Parathyroid adenoma (tissue), 2 donors: ENCODE measurements at regions not wholly inside any gene's neighbourhood (a gene's known extent, or its start where the extent isn't known, plus 50 kb on each side); places are given as distances from the start of the nearest gene placed in this dataset.

Experiments used
- H2AFZ ChIP-seq: fragments of 300-600 bp; sonication (generic); one replicate; pipeline ENCODE4 v1.7.0; 2017; ENCODE audit warnings: antibody characterized with exemption, mild to moderate bottlenecking
- H3K27ac ChIP-seq: fragments of 300-600 bp; sonication (generic); one replicate; pipeline ENCODE4 v1.7.0; 2017
- H3K27me3 ChIP-seq: fragments of 300-600 bp; sonication (generic); one replicate; pipeline ENCODE4 v1.7.0; 2017; ENCODE audit warnings: low read length; ENCODE audit not compliant: control insufficient read depth, insufficient read depth
- H3K36me3 ChIP-seq: fragments of 300-600 bp; sonication (generic); one replicate; pipeline ENCODE4 v1.7.0; 2017; ENCODE audit warnings: low read length; ENCODE audit not compliant: control insufficient read depth, insufficient read depth
- H3K4me1 ChIP-seq: fragments of 300-600 bp; sonication (generic); one replicate; pipeline ENCODE4 v1.7.0; 2017; ENCODE audit warnings: control low read depth
- H3K4me2 ChIP-seq: fragments of 300-600 bp; sonication (generic); one replicate; pipeline ENCODE4 v1.7.0; 2017; ENCODE audit warnings: low read length
- H3K4me3 ChIP-seq: fragments of 300-600 bp; sonication (generic); one replicate; pipeline ENCODE4 v1.7.0; 2017; ENCODE audit warnings: low read depth, low read length
- H3K79me2 ChIP-seq: fragments of 300-600 bp; sonication (generic); one replicate; pipeline ENCODE4 v1.7.0; 2017; ENCODE audit warnings: control low read depth
- H3K9ac ChIP-seq: fragments of 300-600 bp; sonication (generic); one replicate; pipeline ENCODE4 v1.7.0; 2017; ENCODE audit warnings: mild to moderate bottlenecking
- H3K9me3 ChIP-seq: fragments of 300-600 bp; sonication (generic); one replicate; pipeline ENCODE4 v1.7.0; 2017; ENCODE audit warnings: low read length; ENCODE audit not compliant: control insufficient read depth
- TF ChIP-seq, protein P1 (sequence below): fragments of 300-600 bp; sonication (generic); IDR thresholded peaks from one replicate; pipeline ENCODE4 v1.7.0; 2017; ENCODE audit warnings: antibody characterized with exemption, mild to moderate bottlenecking
- donor health status: primary hyperparathyroidism.

DNA sequence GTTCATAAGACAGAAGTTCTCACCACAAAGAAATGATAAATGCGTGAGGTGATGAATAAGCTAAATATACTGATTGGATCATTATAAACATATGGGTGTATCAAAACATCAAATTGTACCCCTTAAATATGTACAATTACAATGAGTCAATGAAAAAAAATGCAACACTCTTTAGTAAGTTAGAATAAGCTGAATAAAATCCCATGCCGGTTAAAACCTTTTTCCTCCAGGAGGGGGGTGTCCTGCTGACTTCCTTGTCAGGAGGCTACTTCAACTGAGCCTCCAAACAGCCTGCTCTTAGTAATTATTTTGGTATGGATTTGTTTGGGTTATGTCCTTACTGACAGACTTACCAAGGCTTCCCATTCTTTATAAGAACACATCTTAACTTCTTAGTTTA is 649.1 kb downstream of the INHBA start:
- H2AFZ ChIP-seq = no peak overlapping the region
- no peaks in the 10 kb centered on the region for H3K4me1 ChIP-seq
- no peak overlapping the region for H3K27ac ChIP-seq
- H3K4me2 ChIP-seq = no peak overlapping the region
- no peak overlapping the region for H3K4me3 ChIP-seq
- no peaks in the 10 kb centered on the region for H3K9me3 ChIP-seq
- no peak overlapping the region for H3K9ac ChIP-seq
- TF ChIP-seq, protein P1, sequence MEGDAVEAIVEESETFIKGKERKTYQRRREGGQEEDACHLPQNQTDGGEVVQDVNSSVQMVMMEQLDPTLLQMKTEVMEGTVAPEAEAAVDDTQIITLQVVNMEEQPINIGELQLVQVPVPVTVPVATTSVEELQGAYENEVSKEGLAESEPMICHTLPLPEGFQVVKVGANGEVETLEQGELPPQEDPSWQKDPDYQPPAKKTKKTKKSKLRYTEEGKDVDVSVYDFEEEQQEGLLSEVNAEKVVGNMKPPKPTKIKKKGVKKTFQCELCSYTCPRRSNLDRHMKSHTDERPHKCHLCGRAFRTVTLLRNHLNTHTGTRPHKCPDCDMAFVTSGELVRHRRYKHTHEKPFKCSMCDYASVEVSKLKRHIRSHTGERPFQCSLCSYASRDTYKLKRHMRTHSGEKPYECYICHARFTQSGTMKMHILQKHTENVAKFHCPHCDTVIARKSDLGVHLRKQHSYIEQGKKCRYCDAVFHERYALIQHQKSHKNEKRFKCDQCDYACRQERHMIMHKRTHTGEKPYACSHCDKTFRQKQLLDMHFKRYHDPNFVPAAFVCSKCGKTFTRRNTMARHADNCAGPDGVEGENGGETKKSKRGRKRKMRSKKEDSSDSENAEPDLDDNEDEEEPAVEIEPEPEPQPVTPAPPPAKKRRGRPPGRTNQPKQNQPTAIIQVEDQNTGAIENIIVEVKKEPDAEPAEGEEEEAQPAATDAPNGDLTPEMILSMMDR = no peak
- H3K79me2 ChIP-seq = no peaks in the 10 kb centered on the region
- H3K27me3 ChIP-seq = no peaks in the 10 kb centered on the region
- no peaks in the 10 kb centered on the region for H3K36me3 ChIP-seq

DNA sequence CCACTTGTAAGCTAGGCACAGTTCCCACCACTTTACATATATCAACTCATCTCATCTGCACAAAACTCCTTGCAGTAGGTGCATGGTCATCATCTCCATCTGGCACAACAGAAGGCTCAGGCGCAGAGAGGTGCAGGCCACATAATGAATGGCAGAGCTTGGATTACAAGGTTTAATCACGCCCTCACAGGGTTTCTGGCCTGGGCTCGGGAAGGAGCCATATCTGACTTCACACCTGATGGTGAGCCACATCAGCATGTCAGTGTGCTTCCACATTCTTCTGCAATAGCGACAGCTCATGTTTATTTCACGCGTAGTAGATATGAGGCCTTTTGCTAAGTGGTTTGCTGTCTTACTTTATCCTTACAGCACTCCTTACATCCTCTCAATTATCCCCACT is 650.2 kb downstream of the INHBA start:
- TF ChIP-seq, protein P1 = no peak
- Histone ChIP-seq H3K79me2 (no peaks in the 10 kb centered on the region), H3K27ac (no peak overlapping the region), H2AFZ (no peak overlapping the region), H3K9ac (no peak overlapping the region), H3K27me3 (no peaks in the 10 kb centered on the region), H3K36me3 (no peaks in the 10 kb centered on the region), H3K4me3 (no peak overlapping the region), H3K9me3 (no peaks in the 10 kb centered on the region), H3K4me1 (no peaks in the 10 kb centered on the region), H3K4me2 (no peak overlapping the region)

GRCh38 chr7:41052201-41052600 is 650.7 kb downstream of the INHBA start:
- Histone ChIP-seq H3K27ac (no peak overlapping the region), H3K36me3 (no peaks in the 10 kb centered on the region), H3K4me2 (no peak overlapping the region), H3K9ac (no peak overlapping the region), H3K4me1 (no peaks in the 10 kb centered on the region), H2AFZ (no peak overlapping the region), H3K79me2 (no peaks in the 10 kb centered on the region), H3K4me3 (no peak overlapping the region), H3K9me3 (no peaks in the 10 kb centered on the region), H3K27me3 (no peaks in the 10 kb centered on the region)
- TF ChIP-seq, protein P1 = no peak

GRCh38 chr7:41051535-41051934 is 651.4 kb downstream of the INHBA start:
- H3K9ac ChIP-seq = no peak overlapping the region
- H3K27ac ChIP-seq = no peak overlapping the region
- no peak overlapping the region for H2AFZ ChIP-seq
- no peak overlapping the region for H3K4me3 ChIP-seq
- no peaks in the 10 kb centered on the region for H3K27me3 ChIP-seq
- H3K4me1 ChIP-seq = no peaks in the 10 kb centered on the region
- H3K36me3 ChIP-seq = no peaks in the 10 kb centered on the region
- no peak overlapping the region for H3K4me2 ChIP-seq
- TF ChIP-seq, protein P1 = no peak
- H3K79me2 ChIP-seq = no peaks in the 10 kb centered on the region
- H3K9me3 ChIP-seq = no peaks in the 10 kb centered on the region

DNA sequence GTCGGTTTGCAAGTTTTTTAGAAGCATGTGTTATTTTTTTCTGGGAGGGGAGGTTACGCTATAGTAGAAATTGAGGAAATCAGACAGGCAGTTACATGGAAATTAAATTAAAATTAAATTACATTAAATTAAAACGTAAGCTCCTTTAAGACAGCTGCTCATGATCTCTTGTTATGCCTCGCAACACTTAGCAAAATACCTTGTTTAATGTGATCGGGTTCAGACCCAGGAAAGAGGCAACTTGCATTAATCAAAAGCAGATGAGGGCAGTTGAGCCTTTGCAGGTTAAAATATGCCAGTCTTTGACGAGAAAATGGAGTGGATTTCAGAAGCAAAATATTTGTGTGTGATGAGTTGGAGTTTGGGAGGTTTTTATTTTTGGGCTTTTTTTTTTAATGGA is 651.8 kb downstream of the INHBA start:
- Histone ChIP-seq H3K79me2 (no peaks in the 10 kb centered on the region), H3K27me3 (no peaks in the 10 kb centered on the region), H3K36me3 (no peaks in the 10 kb centered on the region), H3K4me2 (no peak overlapping the region), H3K4me3 (no peak overlapping the region), H3K9ac (no peak overlapping the region), H3K27ac (no peak overlapping the region), H3K4me1 (no peaks in the 10 kb centered on the region), H3K9me3 (no peaks in the 10 kb centered on the region), H2AFZ (no peak overlapping the region)
- TF ChIP-seq, protein P1 = no peak
